Neutrophil (primary cell): ENCODE measurements at regions not wholly inside any gene's neighbourhood (a gene's known extent, or its start where the extent isn't known, plus 50 kb on each side); places are given as distances from the start of the nearest gene placed in this dataset.

Experiments used
- H3K27ac ChIP-seq: fragments of 200-600 bp; sonication (generic); 2 replicates; pipeline ENCODE4 v1.5.1; 2016; ENCODE audit warnings: mild to moderate bottlenecking, moderate library complexity
- H3K27me3 ChIP-seq: fragments of 200-600 bp; sonication (generic); 2 replicates; pipeline ENCODE4 v1.6.0; 2016; ENCODE audit warnings: mild to moderate bottlenecking
- H3K36me3 ChIP-seq: fragments of 200-600 bp; sonication (generic); 2 replicates; pipeline ENCODE4 v1.5.1; 2017
- H3K4me1 ChIP-seq, 2 experiments: fragments of 200-600 bp in 1 of 2; sonication (generic) in 1 of 2; 1 replicate in 1 of 2; 2 replicates in 1 of 2; pipeline versions ENCODE4 v1.5.1 to v1.6.1; 2013 to 2016; ENCODE audit warnings: low read depth in 1 of 2, low read length in 1 of 2, mild to moderate bottlenecking in 1 of 2, moderate library complexity in 1 of 2; ENCODE audit not compliant: control insufficient read depth in 1 of 2, insufficient read depth in 1 of 2
- H3K4me3 ChIP-seq, 2 experiments: fragments of 200-600 bp in 1 of 2; sonication (generic) in 1 of 2; 1 replicate in 1 of 2; 2 replicates in 1 of 2; pipeline ENCODE4 v1.5.1; 2013 to 2016; ENCODE audit warnings: low read depth in 1 of 2, low read length in 1 of 2, mild to moderate bottlenecking in 1 of 2, moderate library complexity in 1 of 2
- H3K9me3 ChIP-seq: fragments of 200-600 bp; sonication (generic); 2 replicates; pipeline ENCODE4 v1.5.1; 2016
- CTCF ChIP-seq: fragments of 200-600 bp; sonication (generic); IDR thresholded peaks from 2 replicates; pipeline ENCODE4 v1.5.1; 2016; ENCODE audit warnings: antibody characterized with exemption

DNA sequence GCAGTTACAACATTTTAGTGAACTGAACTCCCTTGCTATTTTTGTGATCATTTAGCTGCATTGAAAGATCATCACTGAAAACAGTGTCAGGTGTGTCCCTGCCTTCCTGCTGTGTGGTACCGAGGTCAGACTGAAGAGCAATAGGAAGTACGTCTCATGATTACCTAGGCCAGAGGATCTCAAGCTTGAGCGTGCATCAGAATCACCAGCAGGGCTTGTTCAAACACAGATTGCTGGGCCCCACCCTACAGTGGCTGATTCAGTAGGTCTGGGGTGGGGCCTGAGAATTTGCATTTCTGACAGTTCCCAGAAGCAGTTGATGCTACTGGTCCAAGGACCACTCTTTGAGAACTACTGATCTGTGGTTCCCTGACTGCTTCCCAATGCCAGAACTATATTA lies 159.6 kb downstream of the ACTL7B start:
- Histone ChIP-seq H3K9me3 (no peaks in the 10 kb centered on the region), H3K4me1 (no peaks in the 10 kb centered on the region), H3K27me3 (no peaks in the 10 kb centered on the region), H3K27ac (no peak overlapping the region), H3K4me3 (no peak overlapping the region), H3K36me3 (no peaks in the 10 kb centered on the region)
- no peak for TF ChIP-seq CTCF

DNA sequence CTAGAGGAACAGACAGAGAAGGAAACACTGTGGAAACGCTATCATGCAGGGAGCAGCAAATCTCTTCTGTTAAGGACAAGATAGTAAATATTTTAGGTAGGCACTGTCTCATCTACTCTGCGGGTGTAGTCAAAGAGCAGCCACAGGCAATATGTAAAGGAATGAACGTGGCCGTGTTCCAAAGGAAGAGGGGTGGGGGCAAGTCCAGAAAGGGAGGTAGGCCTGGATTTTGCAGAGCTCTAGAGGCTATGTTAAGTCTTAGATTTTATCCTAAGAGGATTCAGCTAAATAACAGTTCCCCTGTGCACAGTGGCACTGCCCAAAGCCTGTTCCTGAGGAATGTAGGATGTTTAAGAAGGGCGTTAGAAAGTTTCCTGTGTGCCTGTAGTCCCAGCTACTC lies 161.6 kb downstream of the ACTL7B start:
- no peaks in the 10 kb centered on the region for H3K4me1 ChIP-seq
- no peak for TF ChIP-seq CTCF

DNA sequence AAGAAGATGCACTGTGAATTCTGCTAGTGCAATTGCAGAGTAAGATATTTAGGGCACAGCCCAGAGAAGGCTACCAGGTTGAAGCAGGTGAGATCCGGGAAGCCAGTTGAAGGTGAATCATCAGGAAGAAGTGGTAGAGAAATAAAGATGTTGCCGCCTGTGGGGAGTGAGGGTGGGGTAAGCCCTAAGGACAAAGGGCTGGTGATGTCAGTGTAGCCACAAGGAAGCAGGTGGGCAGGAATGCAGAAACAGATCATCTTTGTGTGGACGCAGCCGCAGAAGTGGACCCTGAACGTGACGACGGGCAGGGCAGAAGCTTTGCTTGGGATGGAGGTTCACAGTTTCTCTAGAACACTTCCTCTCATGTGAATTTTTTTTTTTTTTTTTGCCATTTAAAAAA lies 164.2 kb downstream of the ACTL7B start:
- TF ChIP-seq CTCF, result no peak
- Histone ChIP-seq H3K36me3 (no peaks in the 10 kb centered on the region), H3K9me3 (no peaks in the 10 kb centered on the region), H3K4me3 (no peak overlapping the region), H3K27ac (no peak overlapping the region), H3K27me3 (no peaks in the 10 kb centered on the region), H3K4me1 (no peaks in the 10 kb centered on the region)

More for the DNA sequence above, 161.6 kb downstream of the ACTL7B start:
- Histone ChIP-seq H3K36me3 (no peaks in the 10 kb centered on the region), H3K27ac (no peak overlapping the region), H3K27me3 (no peaks in the 10 kb centered on the region), H3K4me3 (no peak overlapping the region), H3K9me3 (no peaks in the 10 kb centered on the region)

- no peak overlapping the region for H3K27ac ChIP-seq
- H3K9me3 ChIP-seq, result no peaks in the 10 kb centered on the region
- no peak overlapping the region for H3K4me3 ChIP-seq
- no peaks in the 10 kb centered on the region for H3K4me1 ChIP-seq
- no peaks in the 10 kb centered on the region for H3K36me3 ChIP-seq
- TF ChIP-seq CTCF, result no peak
- no peaks in the 10 kb centered on the region for H3K27me3 ChIP-seq
Observed at GRCh38 chr9:108688676-108689075, 167.1 kb downstream of the ACTL7B start.

DNA sequence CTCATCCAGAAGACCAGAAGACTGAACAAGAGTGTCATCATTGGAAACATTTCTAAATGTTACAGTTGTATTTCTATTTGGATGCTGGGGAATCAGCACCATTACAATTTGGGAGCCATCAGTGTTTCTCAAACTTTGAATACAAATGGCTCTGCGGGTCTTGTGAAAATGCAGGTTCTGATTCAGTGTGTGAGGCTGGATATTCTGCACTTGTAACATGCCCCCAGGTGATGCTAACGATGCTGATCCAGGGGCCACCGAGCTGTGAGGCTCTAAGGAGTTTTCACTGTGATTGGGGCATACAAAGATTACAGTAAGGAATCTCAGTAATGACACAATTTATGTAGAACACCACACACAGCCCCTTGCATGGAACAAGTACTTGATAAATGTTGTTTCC lies 167.7 kb downstream of the ACTL7B start:
- TF ChIP-seq CTCF, result no peak
- Histone ChIP-seq H3K9me3 (no peaks in the 10 kb centered on the region), H3K4me1 (no peaks in the 10 kb centered on the region), H3K27me3 (no peaks in the 10 kb centered on the region), H3K36me3 (no peaks in the 10 kb centered on the region), H3K27ac (no peak overlapping the region), H3K4me3 (no peak overlapping the region)
